WTC11 (cell line): ENCODE measurements at regions not wholly inside any gene's neighbourhood (a gene's known extent, or its start where the extent isn't known, plus 50 kb on each side); places are given as distances from the start of the nearest gene placed in this dataset.

Experiments used
- ATAC-seq: fragments of 200-7000 bp; cut with Tn5 transposase; 2 replicates; pipeline ENCODE4 v1.10.0; 2021; ENCODE audit warnings: mild to moderate bottlenecking, moderate library complexity
- CTCF ChIA-PET: fragments of 300-600 bp; sonication (Branson Sonifier 250); formaldehyde crosslinking; loops from one replicate; lab custom pipeline; 2021; ENCODE audit warnings: antibody characterized with exemption; lab: Charles Lee
- POLR2A ChIA-PET: fragments of 350-600 bp; sonication (Branson Sonifier 250); formaldehyde crosslinking; loops from one replicate; lab custom pipeline; 2021; ENCODE audit warnings: antibody characterized with exemption; lab: Charles Lee
- DNase-seq: peaks from one replicate; pipeline ENCODE4 v3.0.0; 2021; ENCODE audit warnings: low spot score
- H3K27ac Mint-ChIP-seq: 2 replicates; pipeline ENCODE4 v1.8.0; 2021; ENCODE audit warnings: mixed read lengths
- H3K27me3 Mint-ChIP-seq: 2 replicates; pipeline ENCODE4 v1.8.0; 2021; ENCODE audit warnings: low read depth, mild to moderate bottlenecking, moderate library complexity, mixed read lengths
- H3K36me3 Mint-ChIP-seq: 2 replicates; pipeline ENCODE4 v1.8.0; 2021; ENCODE audit warnings: mixed read lengths
- H3K4me1 Mint-ChIP-seq: 2 replicates; pipeline ENCODE4 v1.8.0; 2022; ENCODE audit warnings: mixed read lengths
- H3K4me3 Mint-ChIP-seq: 2 replicates; pipeline ENCODE4 v1.8.0; 2021; ENCODE audit warnings: mild to moderate bottlenecking, moderate library complexity, mixed read lengths
- H3K9me3 Mint-ChIP-seq: 2 replicates; pipeline ENCODE4 v1.8.0; 2021; ENCODE audit warnings: mixed read lengths
- CREB1 ChIP-seq: sonication (generic); formaldehyde crosslinking; IDR thresholded peaks from 2 replicates; pipeline ENCODE4 v1.8.0; 2023; ENCODE audit warnings: mild to moderate bottlenecking, missing genetic modification reagents
- CREM ChIP-seq: sonication (generic); formaldehyde crosslinking; IDR thresholded peaks from 2 replicates; pipeline ENCODE4 v1.8.1; 2022; ENCODE audit warnings: mild to moderate bottlenecking, missing genetic modification reagents, moderate library complexity
- EMX1 ChIP-seq: fragments of 250-450 bp; sonication (Bioruptor Pico); IDR thresholded peaks from 2 replicates; pipeline ENCODE4 v1.8.0; 2021; ENCODE audit warnings: mild to moderate bottlenecking
- FOXK1 ChIP-seq: sonication (generic); formaldehyde crosslinking; IDR thresholded peaks from 2 replicates; pipeline ENCODE4 v1.8.0; 2022; ENCODE audit warnings: mild to moderate bottlenecking, moderate library complexity, missing genetic modification reagents
- HMGA2 ChIP-seq: fragments of 250-450 bp; sonication (Bioruptor Pico); IDR thresholded peaks from 2 replicates; pipeline ENCODE4 v1.4.0; 2021; ENCODE audit warnings: mild to moderate bottlenecking, moderate library complexity
- MXD4 ChIP-seq: fragments of 250-450 bp; sonication (Bioruptor Pico); IDR thresholded peaks from 2 replicates; pipeline ENCODE4 v1.8.0; 2021; ENCODE audit warnings: mild to moderate bottlenecking, moderate library complexity, borderline replicate concordance
- NFE2L1 ChIP-seq: sonication (generic); formaldehyde crosslinking; IDR thresholded peaks from 2 replicates; pipeline ENCODE4 v1.8.1; 2023; ENCODE audit warnings: missing genetic modification reagents
- NFYB ChIP-seq: sonication (generic); formaldehyde crosslinking; conservative IDR thresholded peaks from 2 replicates; pipeline ENCODE4 v1.8.0; 2022; ENCODE audit warnings: low read depth, missing genetic modification reagents
- NR3C1 ChIP-seq: sonication (generic); formaldehyde crosslinking; conservative IDR thresholded peaks from 2 replicates; pipeline ENCODE4 v1.8.1; 2023; ENCODE audit warnings: low read depth, mild to moderate bottlenecking, missing genetic modification reagents
- PRRX2 ChIP-seq: fragments of 250-450 bp; sonication (Bioruptor Pico); IDR thresholded peaks from 2 replicates; pipeline ENCODE4 v1.8.0; 2021; ENCODE audit warnings: mild to moderate bottlenecking
- RELA ChIP-seq: sonication (generic); formaldehyde crosslinking; IDR thresholded peaks from 2 replicates; pipeline ENCODE4 v1.8.1; 2022; ENCODE audit warnings: missing genetic modification reagents, mild to moderate bottlenecking, borderline replicate concordance
- TCF7 ChIP-seq: sonication (generic); formaldehyde crosslinking; IDR thresholded peaks from 2 replicates; pipeline ENCODE4 v1.8.0; 2022; ENCODE audit warnings: mild to moderate bottlenecking, low read depth, missing genetic modification reagents, moderate library complexity
- TEAD4 ChIP-seq: sonication (generic); formaldehyde crosslinking; IDR thresholded peaks from 2 replicates; pipeline ENCODE4 v1.8.0; 2022; ENCODE audit warnings: mild to moderate bottlenecking, missing genetic modification reagents
- ZNF121 ChIP-seq: sonication (generic); formaldehyde crosslinking; IDR thresholded peaks from 2 replicates; pipeline ENCODE4 v1.8.0; 2023; ENCODE audit warnings: missing genetic modification reagents
- ZNF263 ChIP-seq: sonication (generic); formaldehyde crosslinking; IDR thresholded peaks from 2 replicates; pipeline ENCODE4 v1.8.1; 2022; ENCODE audit warnings: low read depth, mild to moderate bottlenecking, moderate library complexity, missing genetic modification reagents
- ZSCAN18 ChIP-seq: fragments of 250-450 bp; sonication (Bioruptor Pico); IDR thresholded peaks from 2 replicates; pipeline ENCODE4 v2.1.2; 2022; ENCODE audit warnings: mild to moderate bottlenecking, moderate library complexity
- TF ChIP-seq, protein P1 (sequence below): sonication (generic); formaldehyde crosslinking; conservative IDR thresholded peaks from 2 replicates; pipeline ENCODE4 v1.8.1; 2023; ENCODE audit warnings: mild to moderate bottlenecking, low read depth, missing genetic modification reagents, moderate library complexity
- TF ChIP-seq, protein P2 (sequence below): fragments of 250-450 bp; sonication (Bioruptor Pico); IDR thresholded peaks from 2 replicates; pipeline ENCODE4 v1.9.0; 2021; ENCODE audit warnings: mild to moderate bottlenecking
- TF ChIP-seq, protein P3 (sequence below): sonication (generic); formaldehyde crosslinking; IDR thresholded peaks from 2 replicates; pipeline ENCODE4 v1.8.1; 2022; ENCODE audit warnings: low read depth, mild to moderate bottlenecking, moderate library complexity, missing genetic modification reagents, borderline replicate concordance
- TF ChIP-seq, protein P4 (sequence below): sonication (generic); formaldehyde crosslinking; IDR thresholded peaks from 2 replicates; pipeline ENCODE4 v1.8.1; 2022; ENCODE audit warnings: mild to moderate bottlenecking, moderate library complexity, missing genetic modification reagents

GRCh38 chr3:112763258-112763657 lies 83.4 kb downstream of the CD200R1L start (continued):
- TF ChIP-seq, protein P1, sequence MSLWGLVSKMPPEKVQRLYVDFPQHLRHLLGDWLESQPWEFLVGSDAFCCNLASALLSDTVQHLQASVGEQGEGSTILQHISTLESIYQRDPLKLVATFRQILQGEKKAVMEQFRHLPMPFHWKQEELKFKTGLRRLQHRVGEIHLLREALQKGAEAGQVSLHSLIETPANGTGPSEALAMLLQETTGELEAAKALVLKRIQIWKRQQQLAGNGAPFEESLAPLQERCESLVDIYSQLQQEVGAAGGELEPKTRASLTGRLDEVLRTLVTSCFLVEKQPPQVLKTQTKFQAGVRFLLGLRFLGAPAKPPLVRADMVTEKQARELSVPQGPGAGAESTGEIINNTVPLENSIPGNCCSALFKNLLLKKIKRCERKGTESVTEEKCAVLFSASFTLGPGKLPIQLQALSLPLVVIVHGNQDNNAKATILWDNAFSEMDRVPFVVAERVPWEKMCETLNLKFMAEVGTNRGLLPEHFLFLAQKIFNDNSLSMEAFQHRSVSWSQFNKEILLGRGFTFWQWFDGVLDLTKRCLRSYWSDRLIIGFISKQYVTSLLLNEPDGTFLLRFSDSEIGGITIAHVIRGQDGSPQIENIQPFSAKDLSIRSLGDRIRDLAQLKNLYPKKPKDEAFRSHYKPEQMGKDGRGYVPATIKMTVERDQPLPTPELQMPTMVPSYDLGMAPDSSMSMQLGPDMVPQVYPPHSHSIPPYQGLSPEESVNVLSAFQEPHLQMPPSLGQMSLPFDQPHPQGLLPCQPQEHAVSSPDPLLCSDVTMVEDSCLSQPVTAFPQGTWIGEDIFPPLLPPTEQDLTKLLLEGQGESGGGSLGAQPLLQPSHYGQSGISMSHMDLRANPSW (CRISPR knock-in tag), result no peak
- no peak for TF ChIP-seq RELA (CRISPR knock-in tag)
- TF ChIP-seq, protein P2, sequence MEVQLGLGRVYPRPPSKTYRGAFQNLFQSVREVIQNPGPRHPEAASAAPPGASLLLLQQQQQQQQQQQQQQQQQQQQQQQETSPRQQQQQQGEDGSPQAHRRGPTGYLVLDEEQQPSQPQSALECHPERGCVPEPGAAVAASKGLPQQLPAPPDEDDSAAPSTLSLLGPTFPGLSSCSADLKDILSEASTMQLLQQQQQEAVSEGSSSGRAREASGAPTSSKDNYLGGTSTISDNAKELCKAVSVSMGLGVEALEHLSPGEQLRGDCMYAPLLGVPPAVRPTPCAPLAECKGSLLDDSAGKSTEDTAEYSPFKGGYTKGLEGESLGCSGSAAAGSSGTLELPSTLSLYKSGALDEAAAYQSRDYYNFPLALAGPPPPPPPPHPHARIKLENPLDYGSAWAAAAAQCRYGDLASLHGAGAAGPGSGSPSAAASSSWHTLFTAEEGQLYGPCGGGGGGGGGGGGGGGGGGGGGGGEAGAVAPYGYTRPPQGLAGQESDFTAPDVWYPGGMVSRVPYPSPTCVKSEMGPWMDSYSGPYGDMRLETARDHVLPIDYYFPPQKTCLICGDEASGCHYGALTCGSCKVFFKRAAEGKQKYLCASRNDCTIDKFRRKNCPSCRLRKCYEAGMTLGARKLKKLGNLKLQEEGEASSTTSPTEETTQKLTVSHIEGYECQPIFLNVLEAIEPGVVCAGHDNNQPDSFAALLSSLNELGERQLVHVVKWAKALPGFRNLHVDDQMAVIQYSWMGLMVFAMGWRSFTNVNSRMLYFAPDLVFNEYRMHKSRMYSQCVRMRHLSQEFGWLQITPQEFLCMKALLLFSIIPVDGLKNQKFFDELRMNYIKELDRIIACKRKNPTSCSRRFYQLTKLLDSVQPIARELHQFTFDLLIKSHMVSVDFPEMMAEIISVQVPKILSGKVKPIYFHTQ, result no peak
- TF ChIP-seq CREB1 (CRISPR knock-in tag), result no peak
- TF ChIP-seq ZNF121 (CRISPR knock-in tag), result no peak
- TF ChIP-seq NR3C1, result no peak
- no peak for TF ChIP-seq ZSCAN18 (CRISPR knock-in tag)
- TF ChIP-seq FOXK1 (CRISPR knock-in tag), result no peak
- TF ChIP-seq PRRX2 (CRISPR knock-in tag), result no peak
- no peak for TF ChIP-seq ZNF263 (CRISPR knock-in tag)

- ChIA-PET POLR2A (interaction anchor here (0.7 kb wide), 1 partner anchor 794 kb away, joined by 3 read pairs; no protein-coding TSS in a partner anchor), CTCF (interaction anchor here (3.4 kb wide), 1 partner anchor 26 kb away, joined by 13 read pairs; no protein-coding TSS in a partner anchor)
- DNase-seq, result no peak
- Mint-ChIP-seq H3K4me3 (no peak overlapping the region), H3K27ac (no peak overlapping the region), H3K27me3 (no peaks in the 10 kb centered on the region), H3K4me1 (peaks cover 8% of the 10 kb centered on the region), H3K9me3 (peaks cover 13% of the 10 kb centered on the region), H3K36me3 (peaks cover 3% of the 10 kb centered on the region; the same call in 1 of the 2 replicates)
- TF ChIP-seq, protein P3, sequence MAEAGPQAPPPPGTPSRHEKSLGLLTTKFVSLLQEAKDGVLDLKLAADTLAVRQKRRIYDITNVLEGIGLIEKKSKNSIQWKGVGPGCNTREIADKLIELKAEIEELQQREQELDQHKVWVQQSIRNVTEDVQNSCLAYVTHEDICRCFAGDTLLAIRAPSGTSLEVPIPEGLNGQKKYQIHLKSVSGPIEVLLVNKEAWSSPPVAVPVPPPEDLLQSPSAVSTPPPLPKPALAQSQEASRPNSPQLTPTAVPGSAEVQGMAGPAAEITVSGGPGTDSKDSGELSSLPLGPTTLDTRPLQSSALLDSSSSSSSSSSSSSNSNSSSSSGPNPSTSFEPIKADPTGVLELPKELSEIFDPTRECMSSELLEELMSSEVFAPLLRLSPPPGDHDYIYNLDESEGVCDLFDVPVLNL (CRISPR knock-in tag), result no peak
- TF ChIP-seq EMX1 (no peak), NFYB (CRISPR knock-in tag) (no peak), HMGA2 (CRISPR knock-in tag) (no peak), MXD4 (CRISPR knock-in tag) (no peak), NFE2L1 (CRISPR knock-in tag) (no peak), CREM (CRISPR knock-in tag) (no peak), ZNF263 (CRISPR knock-in tag) (no peak), TEAD4 (CRISPR knock-in tag) (no peak), PRRX2 (CRISPR knock-in tag) (no peak), TCF7 (no peak), RELA (CRISPR knock-in tag) (no peak)
- TF ChIP-seq, protein P4, sequence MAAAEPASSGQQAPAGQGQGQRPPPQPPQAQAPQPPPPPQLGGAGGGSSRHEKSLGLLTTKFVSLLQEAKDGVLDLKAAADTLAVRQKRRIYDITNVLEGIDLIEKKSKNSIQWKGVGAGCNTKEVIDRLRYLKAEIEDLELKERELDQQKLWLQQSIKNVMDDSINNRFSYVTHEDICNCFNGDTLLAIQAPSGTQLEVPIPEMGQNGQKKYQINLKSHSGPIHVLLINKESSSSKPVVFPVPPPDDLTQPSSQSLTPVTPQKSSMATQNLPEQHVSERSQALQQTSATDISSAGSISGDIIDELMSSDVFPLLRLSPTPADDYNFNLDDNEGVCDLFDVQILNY, result no peak
- TF ChIP-seq, protein P1 (CRISPR knock-in tag), result no peak
- ATAC-seq, result no peak
These were observed 85.5 kb downstream of the CD200R1L start for GRCh38 chr3:112761062-112761638.
